ENCODE measurements at regions not wholly inside any gene's neighbourhood (a gene's known extent, or its start where the extent isn't known, plus 50 kb on each side); places are given as distances from the start of the nearest gene placed in this dataset.
A peak's percentile ranks its signal among the peaks of the same experiment; 100 is the strongest.

DNA sequence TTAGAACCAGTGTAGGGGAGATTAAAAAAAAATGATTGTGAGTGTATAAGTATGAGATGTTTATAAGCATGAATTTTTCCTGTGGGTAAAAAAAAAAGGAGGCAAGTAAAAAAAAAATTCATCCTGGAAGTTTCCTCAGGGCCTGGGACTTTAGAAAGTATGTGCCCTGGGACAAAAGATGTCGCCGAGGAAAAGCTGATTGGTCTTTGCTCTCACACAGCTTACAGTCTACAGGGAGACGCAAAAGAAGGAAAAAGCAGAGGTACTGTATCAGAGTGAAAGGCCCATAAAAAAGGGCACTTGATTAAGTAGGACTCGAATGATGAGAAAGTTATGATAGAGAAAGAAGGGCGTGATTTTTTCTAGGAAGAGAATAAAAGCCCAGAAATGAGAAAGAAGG, 501.4 kb upstream of the MEF2C start:
- no peak for DNase-seq

DNA sequence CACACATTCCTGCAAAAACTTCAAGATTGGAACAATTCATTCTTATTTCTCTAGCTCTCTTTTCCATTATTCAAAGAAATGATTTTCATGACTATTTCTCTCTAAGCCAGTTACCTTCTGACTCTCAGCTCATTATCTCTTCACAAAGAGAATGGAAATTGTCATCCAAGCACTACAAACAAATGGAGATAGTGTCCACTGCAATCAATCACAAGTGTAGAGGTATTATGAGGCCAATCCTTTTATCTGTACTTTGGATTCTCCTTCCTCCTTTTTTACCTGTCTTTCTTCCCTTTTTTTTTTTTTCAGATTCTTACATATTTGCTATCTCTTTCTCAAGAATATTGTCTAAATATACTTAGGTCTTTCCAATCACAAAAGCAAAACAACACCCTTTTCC, 497.7 kb upstream of the MEF2C start:
- DNase-seq: no peak

DNA sequence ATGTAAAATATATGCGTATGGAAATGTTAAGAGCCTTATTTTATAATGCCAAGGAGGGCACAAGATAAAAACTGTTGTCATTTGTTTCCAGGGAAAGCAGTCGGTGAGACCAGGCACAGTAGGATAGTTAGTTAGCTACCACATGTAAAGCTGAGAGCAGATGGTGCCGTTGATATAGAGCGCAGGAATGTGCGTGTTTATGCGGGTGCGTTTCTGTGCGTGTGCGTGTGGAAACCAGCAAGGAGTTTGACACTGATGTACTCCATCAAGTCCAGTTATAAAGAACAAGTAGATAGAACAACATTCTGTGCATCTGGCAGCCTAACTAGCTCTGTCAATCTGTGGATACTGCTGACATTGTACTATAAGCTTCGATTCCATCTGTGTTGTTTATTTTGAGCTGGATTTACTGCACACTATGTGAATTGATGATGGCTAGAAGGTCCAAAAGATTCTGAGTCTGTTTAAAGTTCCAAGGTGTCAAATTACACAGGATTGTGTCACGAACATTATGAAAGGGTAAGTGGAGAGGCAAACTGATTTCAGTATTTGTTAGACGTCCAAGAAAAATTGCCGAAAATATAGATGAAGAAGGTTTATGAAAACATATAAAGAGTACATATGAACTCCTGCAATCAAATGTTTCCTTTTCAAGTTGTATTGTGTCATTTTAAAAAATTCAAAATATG, 494.9 kb upstream of the MEF2C start:
- peak; percentile 3 for DNase-seq

DNA sequence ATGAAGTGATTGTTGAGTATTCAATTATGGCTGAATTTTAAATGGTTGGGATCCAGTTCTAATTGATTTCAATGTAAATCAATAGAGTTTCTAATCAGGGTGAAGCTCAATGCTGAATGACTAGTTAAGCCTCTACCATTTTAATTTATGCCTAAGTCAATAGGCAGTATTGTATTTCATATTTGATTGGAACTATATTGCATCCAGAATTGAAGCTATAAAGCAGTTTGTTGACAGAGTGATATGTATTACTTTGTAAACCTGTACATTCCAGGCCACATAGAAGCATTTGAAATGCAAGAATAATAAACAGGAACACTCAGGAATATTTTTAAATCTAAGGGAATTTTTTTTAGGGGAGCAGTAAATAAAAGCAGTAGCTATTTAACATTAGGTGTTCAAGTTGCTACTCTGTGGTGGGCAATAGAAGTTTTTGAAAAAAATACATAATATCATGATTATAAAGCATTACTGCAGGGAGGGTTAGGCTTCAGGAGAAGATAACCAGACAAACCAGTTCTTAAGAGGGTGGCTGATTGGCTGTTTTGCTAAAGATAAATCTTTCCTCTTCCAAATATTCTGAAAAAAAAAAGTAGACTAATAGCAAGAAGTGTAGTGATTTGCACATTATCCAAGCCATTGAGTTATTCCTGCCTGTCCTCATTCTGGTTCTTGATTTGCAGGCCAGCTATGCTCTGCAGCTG, 492.0 kb upstream of the MEF2C start:
- peak; percentile 44 for DNase-seq

DNA sequence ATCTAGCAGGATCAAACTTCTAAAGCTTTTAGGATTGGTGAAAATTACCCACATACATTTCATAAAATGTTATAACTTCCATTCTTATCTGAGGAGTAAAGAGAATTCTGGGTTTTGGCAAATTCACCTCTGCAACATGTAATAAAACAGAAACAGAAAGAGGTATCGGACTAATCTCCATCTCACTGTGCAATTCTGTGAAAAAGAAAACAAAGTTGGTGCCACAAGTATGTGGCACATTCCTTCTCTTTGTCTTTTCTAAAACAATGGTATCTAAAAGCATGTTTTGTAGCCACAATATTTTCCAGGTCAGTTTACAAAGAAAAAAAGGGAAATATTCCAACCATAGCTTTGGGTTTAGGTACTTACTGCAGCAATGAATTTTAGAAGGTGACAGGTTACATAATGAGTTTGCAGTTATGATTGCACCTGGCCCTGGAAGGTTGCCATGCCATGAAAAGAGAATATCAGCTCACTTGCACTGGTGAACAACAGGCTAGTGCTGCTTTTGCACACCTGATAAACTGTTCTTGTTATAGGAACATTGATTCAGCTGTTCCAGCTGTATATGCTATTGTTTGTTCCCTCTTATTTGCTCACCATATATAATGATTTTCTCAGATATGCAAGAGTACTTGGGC, 491.3 kb upstream of the MEF2C start:
- DNase-seq: peak; percentile 76

DNA sequence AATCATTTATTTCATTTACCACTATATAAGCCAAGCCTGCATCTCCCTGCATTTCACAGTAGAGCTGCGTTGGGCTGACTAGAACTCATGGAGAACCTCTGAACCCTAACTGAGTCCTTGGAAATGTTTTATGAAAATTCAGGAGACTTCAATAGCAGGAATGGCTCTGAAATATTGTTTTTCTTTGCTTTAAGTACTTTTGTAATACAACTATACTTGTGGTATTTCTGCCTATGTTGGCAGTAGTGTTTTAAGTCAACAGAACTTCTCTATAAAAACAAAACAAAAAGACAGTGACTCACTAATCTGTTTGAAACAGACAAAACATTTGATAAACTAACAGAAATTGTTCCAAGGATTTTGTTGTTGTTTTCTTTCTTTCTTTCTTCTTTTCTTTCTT, 489.2 kb upstream of the MEF2C start:
- DNase-seq: no peak

DNA sequence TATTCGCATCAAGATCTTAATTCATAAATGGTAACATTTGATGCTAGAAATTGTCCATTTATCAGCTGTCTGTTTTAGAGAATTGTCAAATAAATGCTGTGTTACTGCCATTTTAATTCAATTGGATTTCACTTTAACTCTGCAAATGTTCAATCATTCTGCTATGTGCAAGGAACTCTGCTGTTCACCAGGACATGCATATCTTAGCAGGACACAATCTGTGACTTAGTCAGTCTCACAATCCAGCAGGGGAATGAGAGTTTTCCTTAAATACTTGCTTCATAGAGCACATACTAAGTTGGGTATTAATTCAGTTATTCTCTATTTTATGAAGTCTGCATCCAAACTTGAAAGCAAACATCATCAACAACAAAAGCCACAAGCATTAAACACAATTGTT, 488.7 kb upstream of the MEF2C start:
- DNase-seq: no peak

DNA sequence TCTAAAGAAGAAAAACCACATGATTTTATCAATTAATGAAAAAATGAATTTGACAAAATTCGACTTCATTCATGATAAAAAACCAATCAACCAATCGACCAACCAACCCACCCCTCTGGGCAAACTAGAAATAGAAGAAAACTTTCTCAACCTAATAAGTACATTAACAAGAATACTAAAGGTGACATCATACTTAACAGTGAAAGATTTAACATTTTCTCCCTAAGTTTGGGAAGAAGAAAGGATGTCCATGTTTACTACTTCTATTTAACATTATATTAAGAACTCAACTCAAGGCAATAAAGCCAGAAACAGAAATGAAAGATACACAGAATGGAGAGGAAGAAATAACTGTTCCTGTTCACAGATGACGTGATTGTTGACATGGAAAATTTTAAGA, 476.1 kb upstream of the MEF2C start:
- no peak for DNase-seq

DNA sequence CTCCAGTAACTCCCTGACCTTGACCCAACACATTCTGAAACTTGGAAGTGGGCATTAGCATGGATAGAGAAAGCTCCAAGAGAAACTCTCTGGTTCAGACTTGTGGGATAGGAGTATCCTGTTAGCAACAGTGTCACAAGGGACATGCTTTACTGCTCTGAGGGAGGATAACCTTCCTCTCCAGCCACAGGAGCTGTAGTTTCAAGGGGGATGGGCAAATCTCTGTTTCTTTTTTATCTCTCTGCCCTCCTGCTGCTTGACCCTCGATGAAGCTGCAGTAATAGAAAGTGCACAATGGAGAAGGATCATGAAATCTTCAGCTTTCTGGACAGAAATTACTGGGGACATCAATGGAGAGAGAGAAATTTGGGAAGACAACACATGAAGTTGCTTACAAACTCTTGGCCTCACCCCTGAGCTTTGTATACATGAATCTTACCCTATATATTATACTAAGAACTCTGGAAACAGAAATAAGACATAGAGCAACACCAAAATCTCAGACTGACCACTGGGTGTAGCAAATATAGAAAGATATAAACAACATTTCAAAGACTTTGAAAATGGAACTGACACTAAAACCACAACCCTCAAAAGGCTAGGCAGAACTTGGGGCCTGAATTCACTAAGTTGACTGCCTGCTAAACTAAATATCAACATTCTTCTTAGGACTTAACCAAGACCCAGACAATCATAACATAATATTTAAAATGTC, 471.0 kb upstream of the MEF2C start:
- no peak for DNase-seq

DNA sequence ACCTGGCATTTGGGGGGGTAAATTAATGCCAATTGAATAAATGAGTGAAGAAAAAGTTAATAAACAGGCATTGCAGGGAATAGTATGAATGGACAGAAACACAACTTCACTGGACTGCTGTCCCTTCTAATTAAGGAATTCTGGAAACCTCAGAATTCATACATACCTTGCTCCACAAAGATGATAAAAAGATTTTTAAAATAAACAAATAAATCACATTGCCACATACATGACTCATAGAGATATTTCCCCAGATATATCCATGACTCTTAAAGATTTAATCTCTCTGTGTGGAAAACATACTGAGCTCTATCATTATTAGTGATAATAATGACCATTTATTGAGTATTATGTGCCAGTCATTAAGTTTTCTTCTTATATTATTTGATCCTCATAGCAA, 469.0 kb upstream of the MEF2C start:
- no peak for DNase-seq

DNA sequence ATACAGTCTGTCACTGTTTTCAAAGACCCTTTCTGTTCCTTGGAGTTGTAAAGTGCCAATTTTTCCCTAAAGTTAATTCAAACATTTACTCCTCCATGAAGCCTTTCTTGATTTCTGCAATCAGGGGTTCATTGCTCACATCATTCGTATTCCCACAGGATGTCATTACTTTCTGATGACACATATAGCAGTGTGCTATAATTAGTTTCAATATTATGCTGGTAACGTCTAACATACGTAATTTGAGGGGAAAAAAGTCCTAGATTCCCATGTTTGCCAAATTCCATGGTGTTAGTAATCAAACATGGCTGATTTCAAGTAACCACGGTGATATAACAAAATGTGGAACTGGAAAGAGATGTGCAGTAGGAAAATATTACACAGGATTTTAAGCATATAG, 468.2 kb upstream of the MEF2C start:
- no peak for DNase-seq

DNA sequence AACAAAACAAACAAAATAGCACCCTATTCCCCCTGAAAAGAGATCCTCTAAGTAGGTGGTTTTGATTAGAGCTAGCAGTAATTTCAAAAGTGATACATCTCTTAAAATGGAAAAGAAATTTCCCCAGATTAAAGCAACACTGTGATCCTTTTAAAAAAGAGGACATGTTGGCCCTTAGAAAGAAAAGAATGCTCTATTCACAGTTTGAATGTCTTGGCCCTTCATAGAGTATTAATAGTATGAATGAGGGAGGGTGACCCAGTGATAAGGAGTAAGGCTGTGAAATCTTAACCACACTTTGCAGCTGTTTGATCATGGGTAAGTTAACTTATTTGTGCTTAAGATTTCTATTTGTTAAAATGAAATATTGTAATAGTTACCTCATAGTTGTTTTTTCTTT, 467.7 kb upstream of the MEF2C start:
- DNase-seq: no peak

DNA sequence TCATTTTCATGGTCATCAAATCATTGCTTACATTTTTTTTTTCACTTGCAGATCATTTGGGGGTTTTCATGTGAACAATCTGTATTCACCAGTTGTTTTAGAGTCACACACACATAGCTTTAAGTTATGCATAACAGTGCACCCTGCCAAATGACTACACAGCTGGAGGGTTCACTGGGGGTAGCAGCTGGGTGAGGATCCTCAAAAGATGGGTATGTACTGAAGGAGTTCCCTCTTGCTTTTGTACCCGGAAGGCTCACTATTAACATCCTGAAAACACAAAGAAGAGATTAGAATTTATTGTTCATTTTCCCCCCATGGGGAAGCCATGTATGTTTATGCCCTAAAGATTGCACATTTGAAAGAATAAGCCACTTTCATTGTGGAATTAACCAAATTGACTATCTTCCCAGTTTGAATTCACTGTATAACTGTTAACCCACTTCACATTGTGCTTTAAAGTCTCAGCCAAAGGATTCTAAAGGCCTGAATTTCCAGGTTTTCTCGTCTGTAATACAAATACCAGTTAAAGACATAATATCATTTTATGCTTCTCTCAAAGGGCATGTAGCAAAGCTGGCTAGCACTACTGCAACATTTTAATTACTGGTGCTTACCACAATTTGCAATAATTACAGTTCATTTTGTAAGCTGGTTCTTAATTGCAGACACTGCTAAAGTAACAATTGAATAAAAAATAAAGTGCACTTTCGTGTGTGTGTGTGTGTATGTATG, 466.4 kb upstream of the MEF2C start:
- DNase-seq: no peak

DNA sequence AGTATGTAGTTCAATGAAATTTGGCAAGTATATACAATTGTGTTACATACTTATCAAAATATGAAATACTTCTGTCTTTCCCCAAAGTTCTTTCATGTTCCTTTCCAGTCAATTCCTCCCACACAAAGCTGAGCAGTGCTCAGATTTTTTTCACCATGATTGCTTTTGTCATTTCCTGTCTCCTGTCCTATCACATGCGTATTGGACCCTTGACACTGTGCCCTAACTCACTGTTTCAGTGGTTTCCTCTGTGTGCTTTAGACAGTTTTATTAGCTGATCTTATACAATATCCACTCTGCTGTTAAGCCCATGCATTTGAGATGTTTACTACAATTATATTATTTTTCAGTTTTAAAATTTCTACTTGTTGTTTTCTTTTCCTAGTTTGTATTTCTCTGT, 463.6 kb upstream of the MEF2C start:
- no peak for DNase-seq

DNA sequence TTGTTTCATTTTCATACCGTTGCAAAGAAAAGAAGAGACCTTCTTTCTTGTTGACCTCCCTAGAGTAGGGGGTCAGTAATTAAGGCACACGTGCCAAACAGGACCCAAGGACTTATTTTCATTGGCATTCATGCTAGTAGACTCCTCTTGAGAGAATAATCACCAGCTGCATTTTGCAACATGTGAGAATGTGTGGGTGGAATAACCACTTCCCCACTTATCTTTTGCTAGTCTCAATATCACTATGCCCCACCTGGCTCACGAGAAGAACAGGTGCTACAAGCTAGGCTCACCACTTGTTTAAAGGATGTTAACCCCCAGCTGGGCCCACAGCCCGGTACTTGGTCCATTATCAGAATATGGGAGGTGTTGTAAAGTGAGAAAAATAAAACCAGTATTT, 460.7 kb upstream of the MEF2C start:
- peak; percentile 7 for DNase-seq

DNA sequence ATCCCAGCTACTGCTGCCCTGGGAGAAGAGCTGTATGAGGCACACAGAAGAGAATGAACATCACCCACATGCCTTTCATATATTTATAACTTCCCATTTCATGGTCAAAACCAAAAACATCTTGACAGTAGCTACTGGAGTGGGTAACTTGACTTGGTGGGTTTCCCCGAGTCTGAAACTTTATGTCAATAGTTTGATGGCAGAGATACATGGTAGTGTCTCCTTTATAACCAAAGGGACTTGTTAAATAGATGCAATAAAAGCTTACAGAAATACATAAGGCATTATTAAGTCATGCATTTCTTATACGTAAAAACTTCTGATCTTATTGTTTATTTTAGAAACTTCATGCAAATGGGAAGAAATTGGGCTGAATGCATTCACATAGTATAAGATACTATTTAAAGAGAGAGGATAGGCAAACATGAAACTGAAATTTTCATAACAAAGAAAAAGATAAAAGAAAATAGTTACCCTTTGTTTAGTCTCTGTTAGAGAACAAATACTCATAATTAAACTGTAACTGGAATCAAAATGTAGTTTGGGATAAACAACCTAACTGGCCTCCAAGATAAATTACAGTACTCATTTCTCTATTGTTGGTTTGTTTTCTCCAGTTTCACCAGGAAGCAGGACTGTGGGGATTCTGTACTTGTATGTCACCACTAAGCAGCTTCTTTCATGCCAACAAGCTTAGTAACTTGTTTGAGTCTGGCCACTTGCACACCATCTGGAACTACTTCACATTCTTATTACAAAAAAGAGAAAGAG, 459.3 kb upstream of the MEF2C start:
- DNase-seq: no peak

DNA sequence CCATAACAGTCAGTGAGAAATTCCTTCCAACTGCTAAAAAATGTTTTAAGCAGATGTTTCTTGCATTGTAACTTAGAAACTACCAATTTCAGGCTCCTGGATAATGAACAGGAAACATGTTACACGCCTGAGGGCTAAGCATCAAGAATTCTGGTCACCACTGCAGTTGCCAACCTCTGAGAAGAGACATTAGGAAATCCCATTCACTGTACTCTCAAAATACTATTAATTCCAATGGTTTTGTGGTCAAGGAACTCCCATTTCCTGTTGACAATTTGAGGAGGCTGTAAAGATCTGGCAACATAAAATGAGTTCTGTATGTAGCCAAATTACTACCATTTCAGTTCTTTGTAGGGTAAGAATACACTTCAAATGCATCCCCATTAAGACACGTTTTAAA, 456.0 kb upstream of the MEF2C start:
- DNase-seq: no peak

DNA sequence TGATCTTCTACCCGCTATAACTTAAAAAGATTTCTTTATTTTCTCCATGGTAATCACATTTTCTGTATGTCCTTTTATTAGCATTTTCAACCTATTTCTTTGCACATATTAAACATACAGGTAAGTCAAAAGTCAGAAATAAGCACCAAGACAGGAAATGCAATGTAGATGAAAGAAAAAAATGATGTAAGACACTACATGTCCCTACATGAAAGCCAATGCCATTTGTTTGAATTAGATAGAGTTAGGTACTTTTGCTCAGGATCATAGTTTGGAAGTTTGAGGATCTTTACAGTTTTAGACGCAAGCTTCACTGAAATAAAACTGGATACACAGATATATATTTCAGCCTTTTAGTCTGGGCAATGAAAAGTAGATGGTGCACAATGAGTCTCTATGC, 453.1 kb upstream of the MEF2C start:
- no peak for DNase-seq

DNA sequence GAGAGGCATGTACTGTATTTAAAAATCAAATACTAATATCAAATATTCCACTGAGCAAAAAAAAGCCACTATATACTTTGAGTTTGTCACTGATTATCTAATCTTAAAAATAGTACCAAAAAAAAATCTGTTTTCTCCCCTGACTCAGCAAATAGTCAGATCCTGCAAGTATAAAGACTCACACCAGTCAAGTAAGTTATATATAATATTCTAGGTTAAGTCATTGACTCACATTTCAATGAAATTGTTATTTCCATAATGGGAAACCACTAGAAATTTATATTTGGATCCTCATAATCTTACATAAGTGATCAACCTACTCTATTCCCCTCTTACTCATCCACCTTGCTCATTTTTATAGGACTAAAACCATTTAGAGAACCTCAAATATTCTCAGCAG, 447.2 kb upstream of the MEF2C start:
- no peak for DNase-seq

DNA sequence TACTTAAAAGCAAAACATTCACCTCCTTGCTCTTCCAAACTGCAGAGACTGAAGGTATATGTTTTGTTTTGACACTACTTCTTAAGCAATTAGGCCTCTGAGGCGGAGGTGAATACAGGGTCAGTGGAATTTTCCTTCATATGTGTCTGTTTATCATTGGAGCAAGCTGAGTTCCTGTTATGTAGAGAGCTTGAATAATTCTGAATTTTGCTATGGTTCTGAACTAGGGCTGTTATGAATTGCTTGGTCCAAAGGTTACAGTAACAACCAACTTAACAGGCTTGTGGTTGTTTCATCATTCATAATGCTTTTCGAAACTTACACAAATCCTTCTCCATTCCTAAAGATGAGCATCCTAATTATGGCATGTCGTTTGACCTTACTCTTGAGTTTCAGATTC, 444.6 kb upstream of the MEF2C start:
- no peak for DNase-seq

DNA sequence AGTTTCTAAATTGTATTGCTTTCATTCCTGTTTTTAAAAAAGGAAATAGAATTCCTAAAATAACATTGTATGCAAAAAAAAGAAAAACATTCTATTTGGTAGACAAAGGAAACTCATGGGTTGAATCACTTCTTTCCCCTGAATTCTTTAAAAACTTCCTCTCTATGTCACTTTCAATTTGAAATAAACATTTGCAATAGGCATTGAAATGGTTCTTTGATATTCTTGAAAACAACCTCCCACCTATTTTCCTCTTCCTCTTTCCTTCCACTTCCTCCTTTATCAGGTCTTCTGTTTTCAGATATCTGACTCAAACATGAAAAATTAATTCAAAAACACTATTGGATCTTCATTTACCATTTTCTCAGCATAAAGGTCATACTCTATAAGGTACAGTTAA, 442.0 kb upstream of the MEF2C start:
- DNase-seq: no peak
